ENCODE measurements at regions not wholly inside any gene's neighbourhood (a gene's known extent, or its start where the extent isn't known, plus 50 kb on each side); places are given as distances from the start of the nearest gene placed in this dataset.
"Not testable (repeated sequence)": the region's sequence is repeated elsewhere in the genome, so short reads cannot be mapped to it uniquely, and the experiment has no call there.

GRCh38 chr18:10131460-10132395 is 217.9 kb downstream of the VAPA start:
- DNase-seq (ENCODE audit: low spot score in 2 of 2, unreplicated experiment in 2 of 2): peak; percentile 37 to 60
- Mint-ChIP-seq H3K27me3 (ENCODE audit: low read depth) (no peaks in the 10 kb centered on the region), H3K4me3 (peak overlapping the region; percentile 58), H3K27ac (peak overlapping the region; percentile 80), H3K9me3 (no peaks in the 10 kb centered on the region), H3K4me1 (peaks cover 61% of the 10 kb centered on the region), H3K36me3 (no peaks in the 10 kb centered on the region)
- no peak for TF ChIP-seq CTCF (IDR thresholded peaks at IDR 0.05; ENCODE audit: unreplicated experiment)

GRCh38 chr18:10133516-10133915 is 219.7 kb downstream of the VAPA start:
- H3K9me3 Mint-ChIP-seq: no peaks in the 10 kb centered on the region
- H3K4me1 Mint-ChIP-seq: peaks cover 52% of the 10 kb centered on the region
- no peaks in the 10 kb centered on the region for H3K27me3 Mint-ChIP-seq (ENCODE audit: low read depth)
- no peak for TF ChIP-seq CTCF (IDR thresholded peaks at IDR 0.05; ENCODE audit: unreplicated experiment)
- no peak overlapping the region for H3K4me3 Mint-ChIP-seq
- DNase-seq (ENCODE audit: low spot score in 2 of 2, unreplicated experiment in 2 of 2): no peak
- no peak overlapping the region for H3K27ac Mint-ChIP-seq
- H3K36me3 Mint-ChIP-seq: no peaks in the 10 kb centered on the region

- Mint-ChIP-seq H3K36me3 (no peaks in the 10 kb centered on the region), H3K27ac (peak overlapping the region; percentile 67), H3K9me3 (no peaks in the 10 kb centered on the region), H3K4me3 (no peak overlapping the region), H3K4me1 (peaks cover 49% of the 10 kb centered on the region), H3K27me3 (ENCODE audit: low read depth) (no peaks in the 10 kb centered on the region)
- DNase-seq (ENCODE audit: low spot score in 2 of 2, unreplicated experiment in 2 of 2): no peak
- TF ChIP-seq CTCF (IDR thresholded peaks at IDR 0.05; ENCODE audit: unreplicated experiment): no peak
Measured at GRCh38 chr18:10134204-10134603, 220.4 kb downstream of the VAPA start.

GRCh38 chr18:10134749-10135148 is 220.9 kb downstream of the VAPA start:
- H3K27me3 Mint-ChIP-seq (ENCODE audit: low read depth); DNase-seq (ENCODE audit: low spot score in 2 of 2, unreplicated experiment in 2 of 2); H3K9me3 Mint-ChIP-seq; H3K4me3 Mint-ChIP-seq; H3K36me3 Mint-ChIP-seq; H3K27ac Mint-ChIP-seq: not testable (repeated sequence)
- H3K4me1 Mint-ChIP-seq: peaks cover 45% of the 10 kb centered on the region

GRCh38 chr18:10135302-10135926 is 221.6 kb downstream of the VAPA start:
- H3K27ac Mint-ChIP-seq: no peak overlapping the region
- no peak overlapping the region for H3K4me3 Mint-ChIP-seq
- no peaks in the 10 kb centered on the region for H3K9me3 Mint-ChIP-seq
- no peaks in the 10 kb centered on the region for H3K36me3 Mint-ChIP-seq
- H3K27me3 Mint-ChIP-seq (ENCODE audit: low read depth): no peaks in the 10 kb centered on the region
- no peak for TF ChIP-seq CTCF (IDR thresholded peaks at IDR 0.05; ENCODE audit: unreplicated experiment)
- no peak for DNase-seq (ENCODE audit: low spot score in 2 of 2, unreplicated experiment in 2 of 2)
- H3K4me1 Mint-ChIP-seq: peaks cover 45% of the 10 kb centered on the region

GRCh38 chr18:10138719-10139118 is 224.9 kb downstream of the VAPA start:
- Mint-ChIP-seq H3K4me1 (peaks cover 42% of the 10 kb centered on the region), H3K27ac (no peak overlapping the region)

More at GRCh38 chr18:10138719-10139118, 224.9 kb downstream of the VAPA start:
- Mint-ChIP-seq H3K36me3 (no peaks in the 10 kb centered on the region), H3K4me3 (no peak overlapping the region), H3K9me3 (no peaks in the 10 kb centered on the region), H3K27me3 (ENCODE audit: low read depth) (no peaks in the 10 kb centered on the region)
- no peak for TF ChIP-seq CTCF (IDR thresholded peaks at IDR 0.05; ENCODE audit: unreplicated experiment)
- no peak for DNase-seq (ENCODE audit: low spot score in 2 of 2, unreplicated experiment in 2 of 2)
